ENCODE measurements at regions not wholly inside any gene's neighbourhood (a gene's known extent, or its start where the extent isn't known, plus 50 kb on each side); places are given as distances from the start of the nearest gene placed in this dataset.

GRCh38 chr5:93926831-93927620 lies 185.6 kb upstream of the POU5F2 start:
- Histone ChIP-seq H3K4me1 (replicated peaks in 1 of 4; ENCODE audit: control insufficient read depth in 3 of 4, insufficient read depth in 4 of 4, low read length in 3 of 4) (no peaks in the 10 kb centered on the region), H3K14ac (ENCODE audit: insufficient read length) (no peak overlapping the region), H2BK5ac (ENCODE audit: low read depth, low read length) (no peak overlapping the region), H4K5ac (ENCODE audit: insufficient read length, low read depth, low read length) (no peak overlapping the region), H3K9me3 (ENCODE audit: insufficient read depth in 2 of 2, low read depth in 1 of 2, low read length in 1 of 2) (no peaks in the 10 kb centered on the region), H3K18ac (ENCODE audit: extremely low read depth, low read length) (no peak overlapping the region), H2AFZ (ENCODE audit: low read length) (no peak overlapping the region), H3K9ac (replicated peaks in 1 of 4; ENCODE audit: extremely low read depth in 1 of 4, low read depth in 3 of 4, low read length in 3 of 4) (no peak overlapping the region), H3K4ac (replicated peaks; ENCODE audit: insufficient read length, low read depth, low read length) (no peak overlapping the region), H2BK20ac (ENCODE audit: low read length) (no peak overlapping the region), H3K23ac (ENCODE audit: insufficient read length) (no peak overlapping the region), H3K27me3 (replicated peaks in 1 of 4; ENCODE audit: control insufficient read depth in 3 of 4, extremely low read depth in 1 of 4, insufficient read depth in 3 of 4, low read length in 3 of 4) (no peaks in the 10 kb centered on the region), H3K23me2 (ENCODE audit: low read depth, low read length) (no peaks in the 10 kb centered on the region), H2AK5ac (ENCODE audit: low read depth, low read length) (no peak overlapping the region), H3K4me2 (ENCODE audit: insufficient read depth in 1 of 2, low read depth in 2 of 2, low read length in 2 of 2) (no peak overlapping the region), H3K36me3 (ENCODE audit: control insufficient read depth in 2 of 4, insufficient read depth in 4 of 4, low read length in 3 of 4) (no peaks in the 10 kb centered on the region), H4K8ac (ENCODE audit: extremely low read depth, insufficient read depth, low read length) (no peak overlapping the region), H3K79me2 (ENCODE audit: control insufficient read depth in 1 of 2, insufficient read depth in 2 of 2, low read length in 2 of 2) (no peaks in the 10 kb centered on the region), H3K79me1 (ENCODE audit: low read depth, low read length) (no peaks in the 10 kb centered on the region), H4K20me1 (replicated peaks in 1 of 2; ENCODE audit: control insufficient read depth in 1 of 2, insufficient read depth in 2 of 2, low read length in 2 of 2) (no peaks in the 10 kb centered on the region), H2BK12ac (ENCODE audit: low read depth, low read length) (no peak overlapping the region), H2BK15ac (ENCODE audit: low read length) (no peak overlapping the region), H3K4me3 (ENCODE audit: extremely low read depth in 1 of 4, insufficient read depth in 2 of 4, low read depth in 3 of 4, low read length in 4 of 4) (no peak overlapping the region), H3K56ac (replicated peaks; ENCODE audit: insufficient read length, low read depth, low read length) (no peak overlapping the region), H3K27ac (ENCODE audit: low read depth, low read length) (no peak overlapping the region), H4K91ac (replicated peaks; ENCODE audit: insufficient read length, low read length) (no peak overlapping the region), H2BK120ac (replicated peaks; ENCODE audit: low read depth, low read length) (no peak overlapping the region)
- no peak for DNase-seq (ENCODE audit: low read depth in 1 of 2, low spot score in 2 of 2)
- FAIRE-seq = peak; percentile 7
- ChIA-PET CTCF (ENCODE audit: partially characterized antibody) (interaction anchor here (1.5 kb wide), 1 partner anchor 61 kb away, joined by 3 read pairs; no protein-coding TSS in a partner anchor), POLR2A (ENCODE audit: partially characterized antibody) (interaction anchor here (0.7 kb wide), 2 partner anchors 63 to 245 kb away, joined by 3 read pairs; no protein-coding TSS in a partner anchor)
- WGBS, 2 experiments (ENCODE audit: extremely low coverage in 1 of 2, insufficient coverage in 1 of 2, insufficient read length in 1 of 2, insufficient replicate concordance in 2 of 2, low coverage in 1 of 2, low lambda C conversion rate in 2 of 2, missing lambda C conversion rate in 1 of 2) = 90% methylated on average over 3 of the region's 3 CpGs; no CpG with 5 or more reads in 1 of the 2 experiments
- no peak for TF ChIP-seq POLR2AphosphoS5 (IDR thresholded peaks at IDR 0.05; ENCODE audit: low read depth, low read length)
- no peak for TF ChIP-seq TBP (IDR thresholded peaks at IDR 0.05; ENCODE audit: low read depth, low read length)
- no peak for TF ChIP-seq SP1 (IDR thresholded peaks at IDR 0.05; ENCODE audit: low read depth, low read length)
- TF ChIP-seq SP4 (IDR thresholded peaks at IDR 0.05; ENCODE audit: low read length) = no peak
- no peak for TF ChIP-seq NRF1 (IDR thresholded peaks at IDR 0.05; ENCODE audit: low read depth, low read length)
- TF ChIP-seq CBX5 (IDR thresholded peaks at IDR 0.05; ENCODE audit: low read depth, low read length) = no peak
- no peak for TF ChIP-seq NANOG (IDR thresholded peaks at IDR 0.05; ENCODE audit: insufficient read depth, low read depth, low read length, poor library complexity, severe bottlenecking)
- TF ChIP-seq CBX8 (IDR thresholded peaks at IDR 0.05; ENCODE audit: borderline replicate concordance, low read depth, low read length) = no peak
- TF ChIP-seq CEBPB (IDR thresholded peaks at IDR 0.05; ENCODE audit: low read depth, low read length) = no peak
- TF ChIP-seq SIX5 (IDR thresholded peaks at IDR 0.05; ENCODE audit: low read depth, low read length) = no peak
- TF ChIP-seq CTBP2 (IDR thresholded peaks at IDR 0.05; ENCODE audit: borderline replicate concordance, insufficient read depth, insufficient read length, low read length) = no peak
- no peak for TF ChIP-seq HDAC2 (IDR thresholded peaks at IDR 0.05; ENCODE audit: borderline replicate concordance in 1 of 2, low read depth in 2 of 2, low read length in 2 of 2)
- no peak for TF ChIP-seq SIRT6 (IDR thresholded peaks at IDR 0.05; ENCODE audit: low read length)
- no peak for TF ChIP-seq KDM4A (IDR thresholded peaks at IDR 0.05; ENCODE audit: low read depth, low read length, severe bottlenecking)

Measured in H1 (cell line).